HG02943 (cell line): ENCODE measurements at regions not wholly inside any gene's neighbourhood (a gene's known extent, or its start where the extent isn't known, plus 50 kb on each side); places are given as distances from the start of the nearest gene placed in this dataset.
"Not testable (repeated sequence)": the region's sequence is repeated elsewhere in the genome, so short reads cannot be mapped to it uniquely, and the experiment has no call there.

Source experiments
- ATAC-seq: cut with Tn5 transposase; IDR thresholded peaks from one replicate; pipeline ENCODE4 v1.9.1; 2021; ENCODE audit warnings: mild to moderate bottlenecking, low read depth, moderate library complexity; ENCODE audit not compliant: unreplicated experiment

DNA sequence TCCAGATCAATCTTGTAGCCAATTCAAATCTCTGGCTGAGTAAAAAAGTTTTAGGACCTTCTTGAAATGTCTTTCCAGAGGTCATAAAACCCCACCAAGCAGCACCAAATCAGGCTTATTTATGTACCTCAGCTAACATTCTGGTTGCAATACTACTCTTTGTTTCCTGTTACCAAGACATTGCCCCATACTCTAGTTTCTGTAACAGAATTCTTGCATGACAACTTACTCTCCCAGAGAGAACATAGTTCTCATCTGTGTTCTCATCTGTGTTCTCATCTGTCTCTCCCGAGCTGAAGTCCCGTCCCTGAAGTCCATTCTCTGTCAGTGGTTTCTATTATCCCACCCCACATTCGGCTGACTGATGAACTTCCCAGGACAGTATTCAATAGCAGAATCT is 1285.1 kb downstream of the XPNPEP1 start:
- ATAC-seq: no peak

DNA sequence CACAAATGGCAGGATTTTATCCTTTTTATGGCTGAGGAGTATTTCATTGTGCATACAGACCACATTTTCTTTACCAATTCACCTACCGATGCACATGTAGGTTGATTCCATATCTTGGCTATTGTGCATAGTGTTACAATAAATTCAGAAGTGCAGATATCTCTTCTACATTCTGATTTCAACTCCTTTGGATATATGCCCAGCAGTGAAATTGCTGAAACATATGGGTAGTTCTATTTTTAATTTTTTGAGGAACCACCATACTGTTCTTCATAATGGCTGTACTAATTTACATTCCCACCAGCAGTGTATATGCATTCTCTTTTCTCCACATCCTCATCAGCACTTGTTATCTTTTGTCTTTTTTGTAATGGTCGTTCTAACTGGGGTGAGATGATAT is 1290.3 kb downstream of the XPNPEP1 start:
- no peak for ATAC-seq

DNA sequence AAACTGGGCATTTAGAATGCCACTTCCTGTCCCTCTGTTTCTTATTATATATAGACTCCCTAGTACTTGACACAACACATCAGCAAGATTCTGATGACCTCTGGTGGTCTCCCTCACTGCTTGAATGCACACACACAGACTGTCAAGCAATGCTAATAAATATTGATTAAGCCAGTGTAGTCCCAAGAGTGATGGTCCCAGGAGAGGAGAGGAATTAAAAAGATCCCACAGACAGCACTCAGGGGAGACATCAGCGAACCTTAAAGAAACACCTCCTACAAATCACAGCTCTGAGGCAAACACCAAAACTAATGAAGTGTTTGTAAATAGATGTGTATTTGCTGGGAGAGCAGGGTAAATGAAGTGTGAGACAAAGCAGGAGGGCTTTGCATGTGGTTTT is 1291.2 kb downstream of the XPNPEP1 start:
- no peak for ATAC-seq

- peak; percentile 81 for ATAC-seq
Measured at GRCh38 chr10:108631332-108631731, 1292.0 kb downstream of the XPNPEP1 start.

- no peak for ATAC-seq
Measured at GRCh38 chr10:108629834-108630233, 1293.5 kb downstream of the XPNPEP1 start.

DNA sequence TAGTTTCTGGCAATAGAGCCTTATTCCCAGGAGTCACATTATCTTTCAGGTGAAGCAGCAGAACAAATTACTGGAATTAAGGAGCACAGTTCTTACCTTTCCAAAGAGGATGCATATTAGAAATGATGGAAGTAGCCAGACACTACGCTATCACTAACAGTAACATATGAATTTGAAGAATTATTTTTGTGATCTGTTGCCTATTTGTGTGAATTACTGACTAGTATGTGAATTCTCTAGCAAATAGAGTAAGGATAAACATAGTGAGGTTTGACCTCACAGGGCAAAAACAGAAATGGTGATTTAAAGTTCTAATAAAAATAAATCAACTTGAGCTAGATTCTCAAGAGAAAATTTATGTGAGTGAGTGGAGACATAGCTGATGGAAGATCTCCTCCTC is 1299.3 kb downstream of the XPNPEP1 start:
- ATAC-seq: no peak

DNA sequence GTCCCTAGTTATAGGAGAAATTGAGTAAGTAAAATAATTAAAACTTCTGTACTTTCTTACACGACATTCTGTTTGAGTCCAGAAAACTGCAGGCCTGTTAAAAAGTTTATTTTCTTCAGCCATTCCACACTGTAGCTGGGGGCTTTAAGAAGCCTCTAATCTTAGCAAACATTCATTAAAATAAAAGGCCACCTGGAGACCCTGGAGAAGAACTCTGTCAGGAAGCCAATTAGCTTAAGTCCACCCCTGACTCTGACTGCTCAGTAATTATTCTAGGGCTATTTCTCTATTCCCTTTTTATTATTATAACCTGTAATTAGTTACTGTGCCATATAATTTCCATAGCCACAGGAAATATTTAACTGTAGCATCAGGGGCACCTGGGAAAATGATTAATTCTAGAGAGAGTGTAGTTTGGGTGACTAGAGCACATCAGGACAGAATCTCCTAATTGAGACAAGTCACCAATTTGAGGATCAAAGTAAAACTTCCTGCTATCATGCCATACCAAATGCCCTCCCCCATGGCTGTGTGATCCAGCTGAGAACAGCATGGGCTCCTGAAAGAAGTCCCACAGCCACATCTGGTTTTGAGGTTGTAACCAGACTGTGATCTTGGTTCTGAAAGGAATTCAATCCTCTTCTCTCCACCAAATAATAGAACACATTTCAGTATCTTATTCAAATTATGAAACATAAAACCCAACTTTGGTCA is 1302.3 kb downstream of the XPNPEP1 start:
- ATAC-seq: no peak

- ATAC-seq: no peak
Measured at GRCh38 chr10:108616559-108617285, 1306.6 kb downstream of the XPNPEP1 start.

GRCh38 chr10:108615576-108616320 is 1307.6 kb downstream of the XPNPEP1 start:
- no peak for ATAC-seq

GRCh38 chr10:108612485-108612884 is 1310.8 kb downstream of the XPNPEP1 start:
- no peak for ATAC-seq

DNA sequence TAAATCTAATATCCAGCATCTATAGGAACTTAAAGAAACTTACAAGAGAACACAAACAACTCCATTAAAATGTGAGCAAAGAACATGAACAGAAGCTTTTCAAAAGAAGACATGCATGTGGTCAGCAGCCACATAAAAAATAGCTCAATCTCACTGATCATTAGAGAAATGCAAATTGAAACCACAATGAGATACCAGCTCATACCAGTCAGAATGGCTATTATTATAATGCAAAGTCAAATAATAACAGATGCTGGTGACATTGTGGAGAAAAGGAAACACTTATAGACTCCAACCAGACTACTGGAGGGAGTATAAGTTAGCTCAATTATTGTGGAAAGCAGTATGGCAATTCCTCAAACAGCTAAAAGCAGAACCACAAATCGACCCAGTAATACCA is 1314.5 kb downstream of the XPNPEP1 start:
- no peak for ATAC-seq

GRCh38 chr10:108601851-108602250 is 1321.5 kb downstream of the XPNPEP1 start:
- ATAC-seq: no peak

GRCh38 chr10:108600511-108600910 is 1322.8 kb downstream of the XPNPEP1 start:
- not testable (repeated sequence) for ATAC-seq

- ATAC-seq: not testable (repeated sequence)
Measured at GRCh38 chr10:108599317-108599716, 1324.0 kb downstream of the XPNPEP1 start.

GRCh38 chr10:108598831-108599230 is 1324.5 kb downstream of the XPNPEP1 start:
- no peak for ATAC-seq

- ATAC-seq: no peak
Measured at GRCh38 chr10:108598320-108598695, 1325.0 kb downstream of the XPNPEP1 start.

GRCh38 chr10:108597657-108598319 is 1325.5 kb downstream of the XPNPEP1 start:
- ATAC-seq: no peak

GRCh38 chr10:108597031-108597430 is 1326.3 kb downstream of the XPNPEP1 start:
- ATAC-seq: no peak

GRCh38 chr10:108592956-108593355 is 1330.4 kb downstream of the XPNPEP1 start:
- no peak for ATAC-seq

DNA sequence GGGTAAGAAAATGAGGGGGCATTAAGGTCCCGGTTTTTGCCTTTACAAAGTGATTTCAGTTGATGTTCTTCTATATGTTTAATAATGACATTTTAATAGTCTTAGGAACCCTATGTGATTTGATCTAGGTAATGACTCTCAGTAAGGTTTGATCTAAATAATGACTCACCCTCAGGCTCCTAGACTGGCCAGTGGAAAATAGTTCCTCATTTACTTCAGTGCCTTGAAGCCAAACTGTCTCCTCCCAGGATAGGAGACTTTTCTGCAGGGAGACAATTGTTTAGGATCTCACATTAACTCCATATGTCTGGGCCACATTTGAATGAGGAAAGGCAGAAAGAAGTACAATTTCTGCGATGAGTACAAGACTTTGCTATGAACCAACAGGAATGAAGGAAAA is 1331.9 kb downstream of the XPNPEP1 start:
- ATAC-seq: no peak

GRCh38 chr10:108586424-108586823 is 1336.9 kb downstream of the XPNPEP1 start:
- no peak for ATAC-seq
